K562 (cell line): ENCODE measurements at regions not wholly inside any gene's neighbourhood (a gene's known extent, or its start where the extent isn't known, plus 50 kb on each side); places are given as distances from the start of the nearest gene placed in this dataset.

ENCODE experiments used
- ATAC-seq: fragments of 200-7000 bp; cut with Tn5 transposase; 3 replicates; pipeline ENCODE4 v1.9.1; 2020; ENCODE audit warnings: moderate library complexity
- BruUV-seq: library from RNA; stranded (reverse); fragments of 400-500 nt; replicated peaks from 2 replicates; lab custom pipeline; 2021; lab: Mats Ljungman, UMichigan
- CTCF ChIA-PET: fragments of 300-600 bp; formaldehyde crosslinking; extraction: SDS; loops from one replicate; lab custom pipeline; 2021; ENCODE audit warnings: low intra/inter-chr PET ratio; lab: Yijun Ruan, JAX
- POLR2A ChIA-PET: fragments of 300-600, 350-650 bp; sonication (Branson Sonifier 250); formaldehyde crosslinking; extraction: SDS; loops from one replicate; lab custom pipeline; 2021; ENCODE audit warnings: antibody characterized with exemption, inconsistent platforms; lab: Yijun Ruan, JAX
- DNase-seq, 4 experiments: peaks; one replicate each; pipeline versions ENCODE4 v3.0.0 to v3.0.0-alpha.2; 2011 to 2018; ENCODE audit warnings: low spot score in 3 of 4, mixed read lengths in 3 of 4; ENCODE audit errors: extremely low read depth in 1 of 4
- FAIRE-seq: peaks from 2 replicates; lab custom pipeline; 2011; peaks lifted over from hg19 to GRCh38; lab: Jason Lieb, UNC
- H2AFZ ChIP-seq: 2 replicates; pipeline ENCODE4 v1.6.0; 2011; ENCODE audit warnings: low read depth, low read length, control low read depth, inconsistent platforms
- H3K27ac ChIP-seq: fragments of 200-600 bp; 3 replicates; pipeline ENCODE4 v1.8.0; 2011; ENCODE audit warnings: low read depth, mild to moderate bottlenecking, control low read depth, inconsistent platforms, low read length, moderate library complexity, mixed read lengths; ENCODE audit errors: extremely low read depth
- H3K27me3 ChIP-seq, 2 experiments: fragments of 300-600 bp in 1 of 2; 2 replicates in 1 of 2; 3 replicates in 1 of 2; pipeline versions ENCODE4 v1.6.0 to v1.8.0; 2011; ENCODE audit warnings: inconsistent platforms in 2 of 2, low read length in 2 of 2, mild to moderate bottlenecking in 1 of 2, mixed read lengths in 1 of 2, moderate library complexity in 1 of 2; ENCODE audit not compliant: control insufficient read depth in 2 of 2, insufficient read depth in 2 of 2
- H3K36me3 ChIP-seq: fragments of 300-600 bp; 3 replicates; pipeline ENCODE4 v1.8.0; 2011; ENCODE audit warnings: mild to moderate bottlenecking, low read length, inconsistent platforms; ENCODE audit not compliant: control insufficient read depth, insufficient read depth
- H3K4me1 ChIP-seq, 2 experiments: fragments of 200-600 bp in 1 of 2; replicated peaks in 1 of 2; 2 replicates in 1 of 2; 3 replicates in 1 of 2; pipeline versions ENCODE4 v1.5.1 to v1.8.0; 2011; ENCODE audit warnings: inconsistent platforms in 2 of 2, low read length in 2 of 2, mild to moderate bottlenecking in 1 of 2, mixed read lengths in 1 of 2, moderate library complexity in 1 of 2; ENCODE audit not compliant: control insufficient read depth in 2 of 2, insufficient read depth in 2 of 2
- H3K4me2 ChIP-seq: 2 replicates; pipeline ENCODE4 v1.6.1; 2011; ENCODE audit warnings: low read length, control low read depth, inconsistent platforms, mixed read lengths; ENCODE audit not compliant: insufficient read depth
- H3K4me3 ChIP-seq: fragments of 200-600 bp; sonication (generic), shearing (Covaris generic); 2 replicates; pipeline ENCODE4 v1.5.1; 2016; ENCODE audit warnings: control low read depth, inconsistent platforms
- H3K79me2 ChIP-seq: fragments of 200-600 bp; 3 replicates; pipeline ENCODE4 v1.8.0; 2011; ENCODE audit warnings: low read length, inconsistent platforms; ENCODE audit not compliant: control insufficient read depth, insufficient read depth
- H3K9ac ChIP-seq, 2 experiments: 2 replicates each; pipeline versions ENCODE4 v1.6.0 to v1.6.1; 2011; ENCODE audit warnings: low read depth in 2 of 2, low read length in 2 of 2, control low read depth in 1 of 2, inconsistent platforms in 1 of 2, mild to moderate bottlenecking in 1 of 2, mixed read lengths in 1 of 2; ENCODE audit not compliant: insufficient read depth in 1 of 2
- H3K9me1 ChIP-seq: one replicate; pipeline ENCODE4 v1.6.0; 2011; ENCODE audit warnings: inconsistent platforms, mild to moderate bottlenecking, low read length, moderate library complexity; ENCODE audit not compliant: control insufficient read depth, insufficient read depth
- H3K9me3 ChIP-seq: replicated peaks from 2 replicates; pipeline ENCODE4 v1.5.1; 2011; ENCODE audit warnings: low read depth, low read length, inconsistent platforms; ENCODE audit not compliant: control insufficient read depth, insufficient read depth
- H4K20me1 ChIP-seq: replicated peaks from 2 replicates; pipeline ENCODE4 v1.6.1; 2011; ENCODE audit warnings: low read length, inconsistent platforms, mixed read lengths; ENCODE audit not compliant: control insufficient read depth, insufficient read depth
- CC2D1A ChIP-seq: fragments of 450-650 bp; IDR thresholded peaks from 2 replicates; pipeline ENCODE4 v1.6.1; 2017; ENCODE audit warnings: mild to moderate bottlenecking
- FOXM1 ChIP-seq, 2 experiments: fragments of 450-650 bp in 1 of 2; sonication (generic) in 1 of 2; formaldehyde crosslinking in 1 of 2; IDR thresholded peaks; 2 replicates each; pipeline versions ENCODE4 v1.6.1 to v1.9.0; 2017 to 2022; ENCODE audit warnings: low read depth in 2 of 2, mild to moderate bottlenecking in 2 of 2, missing genetic modification reagents in 1 of 2, moderate library complexity in 1 of 2
- KHSRP ChIP-seq: fragments of 450-650 bp; IDR thresholded peaks from 2 replicates; pipeline ENCODE4 v1.6.1; 2017
- NR3C1 ChIP-seq: sonication (generic); formaldehyde crosslinking; IDR thresholded peaks from 2 replicates; pipeline ENCODE4 v1.8.1; 2022; ENCODE audit warnings: missing genetic modification reagents
- PRPF4 ChIP-seq: fragments of 200-400 bp; formaldehyde crosslinking; IDR thresholded peaks from one replicate; pipeline ENCODE4 v1.6.1; 2017; ENCODE audit warnings: low read length, low read depth, mild to moderate bottlenecking; ENCODE audit not compliant: insufficient read depth, poor library complexity, severe bottlenecking
- RREB1 ChIP-seq: fragments of 250-450 bp; sonication (Bioruptor Pico); IDR thresholded peaks from 2 replicates; pipeline ENCODE4 v1.4.0; 2020
- SRSF3 ChIP-seq: fragments of 200-400 bp; formaldehyde crosslinking; IDR thresholded peaks from 2 replicates; pipeline ENCODE4 v1.6.1; 2016; ENCODE audit warnings: mild to moderate bottlenecking, low read length, moderate library complexity; ENCODE audit not compliant: insufficient read depth
- TAF7 ChIP-seq: fragments of 450-650 bp; IDR thresholded peaks from 2 replicates; pipeline ENCODE4 v1.6.1; 2016; ENCODE audit warnings: missing genetic modification characterization, missing compliant biosample characterization
- TCF7L2 ChIP-seq: fragments of 150-350 bp; IDR thresholded peaks from 2 replicates; pipeline ENCODE4 v1.6.1; 2016; ENCODE audit warnings: low read depth, mild to moderate bottlenecking, low read length, moderate library complexity
- ZKSCAN8 ChIP-seq: fragments of 200-800 bp; sonication (Bioruptor generic); IDR thresholded peaks from 2 replicates; pipeline ENCODE4 v1.6.1; 2016; ENCODE audit warnings: missing genetic modification characterization, missing compliant biosample characterization
- WGBS: fragments of 100-300 bp; shearing (Covaris generic); methylation state at CpG from one replicate; pipeline ENCODE4 v1.1.6; 2016; ENCODE audit warnings: low coverage, mixed read lengths; ENCODE audit not compliant: insufficient coverage; ENCODE audit errors: missing lambda C conversion rate; 5-methylcytosine and 5-hydroxymethylcytosine counted together
- in situ Hi-C: fragments of 300-500 bp; cut with MboI; formaldehyde crosslinking; loops from 4 replicates; pipeline ENCODE4 v1.15.0; 2018; ENCODE audit warnings: inconsistent platforms, mixed read lengths
- intact Hi-C: fragments of 100-400 bp; cut with micrococcal nuclease; formaldehyde crosslinking; loops from 2 replicates; pipeline ENCODE4 v1.14.2; 2022

DNA sequence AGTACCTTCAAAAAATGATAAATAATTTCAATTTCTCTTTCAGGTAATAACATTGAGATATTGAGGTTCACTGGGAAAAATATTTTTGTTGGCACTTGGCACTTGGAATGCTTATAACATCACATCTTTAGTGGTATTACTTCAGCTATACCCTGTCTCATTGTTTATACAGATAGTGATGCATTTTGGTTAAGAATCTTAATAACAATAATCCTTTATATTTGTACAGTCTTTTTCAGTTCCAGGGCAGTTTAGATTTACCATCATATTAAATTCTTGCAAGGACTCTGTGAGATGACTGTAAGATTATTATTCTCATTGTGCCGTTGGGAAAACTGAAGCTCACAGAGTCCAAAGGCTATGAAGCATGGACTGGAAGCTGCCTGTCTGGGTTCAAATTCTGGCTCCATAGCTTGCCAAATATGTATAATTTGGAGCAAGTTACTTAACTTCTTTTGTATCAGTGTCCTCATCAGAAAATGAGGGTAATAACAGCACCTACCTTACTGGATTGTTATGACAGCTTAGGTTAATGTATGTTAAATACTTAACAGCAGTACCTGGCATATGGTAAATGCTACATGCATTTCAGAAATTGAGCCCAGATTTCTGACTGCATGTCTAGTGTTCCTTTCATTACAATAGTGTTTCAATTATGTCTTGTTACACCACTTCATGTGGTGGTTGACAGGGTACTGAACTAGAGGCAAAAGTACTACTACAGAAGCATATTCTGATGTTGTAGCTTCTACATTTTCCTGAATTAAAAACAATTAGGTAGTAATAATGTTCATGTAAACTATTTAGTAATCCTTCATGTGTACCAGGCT lies 272.2 kb downstream of the PLK2 start:
- in situ Hi-C loops (no loop called here), intact Hi-C loops (no loop called here)
- ChIA-PET POLR2A (no interaction called here), CTCF (no interaction called here)
- H3K9ac ChIP-seq: no peak overlapping the region
- H3K4me2 ChIP-seq: no peak overlapping the region
- no peak for FAIRE-seq
- H4K20me1 ChIP-seq: no peaks in the 10 kb centered on the region
- no peaks in the 10 kb centered on the region for H3K36me3 ChIP-seq
- no peaks in the 10 kb centered on the region for H3K27me3 ChIP-seq
- no peak for ATAC-seq
- no peak overlapping the region for H3K27ac ChIP-seq
- TF ChIP-seq NR3C1 (CRISPR knock-in tag): no peak
- TF ChIP-seq PRPF4: no peak
- no peak for TF ChIP-seq CC2D1A
- TF ChIP-seq TAF7 (tag): no peak
- TF ChIP-seq SRSF3: no peak
- TF ChIP-seq ZKSCAN8 (CRISPR knock-in tag): no peak
- TF ChIP-seq FOXM1 (IDR thresholded peaks at IDR 0.05; ENCODE audit: low read depth): no peak
- TF ChIP-seq FOXM1 (CRISPR knock-in tag; IDR thresholded peaks at IDR 0.05; ENCODE audit: low read depth): no peak
- no peak for TF ChIP-seq KHSRP
- TF ChIP-seq RREB1: no peak
- no peak for TF ChIP-seq TCF7L2
- DNase-seq: no peak
- no peaks in the 10 kb centered on the region for H3K4me1 ChIP-seq
- no TSS peak for BruUV-seq
- H2AFZ ChIP-seq: no peak overlapping the region
- no peaks in the 10 kb centered on the region for H3K79me2 ChIP-seq
- no peaks in the 10 kb centered on the region for H3K9me1 ChIP-seq
- 11% methylated on average over 1 of the region's 1 CpG for WGBS
- no peaks in the 10 kb centered on the region for H3K9me3 ChIP-seq
- no peak overlapping the region for H3K4me3 ChIP-seq
